A673 (cell line): ENCODE measurements at regions not wholly inside any gene's neighbourhood (a gene's known extent, or its start where the extent isn't known, plus 50 kb on each side); places are given as distances from the start of the nearest gene placed in this dataset.

Experiments used
- EZH2 ChIP-seq: fragments of 200-600 bp; sonication (generic); IDR thresholded peaks from 2 replicates; pipeline ENCODE4 v1.6.1; 2017; ENCODE audit warnings: borderline replicate concordance, low read depth, mild to moderate bottlenecking, mixed read lengths, antibody characterized with exemption, low read length; ENCODE audit not compliant: poor library complexity, severe bottlenecking
- TF ChIP-seq, protein P1 (sequence below): fragments of 300-800, 200-600 bp; sonication (generic); conservative IDR thresholded peaks from 2 replicates; pipeline ENCODE4 v1.5.1; 2017; ENCODE audit warnings: low read depth, mild to moderate bottlenecking, antibody characterized with exemption, low read length, moderate library complexity, mixed read lengths

DNA sequence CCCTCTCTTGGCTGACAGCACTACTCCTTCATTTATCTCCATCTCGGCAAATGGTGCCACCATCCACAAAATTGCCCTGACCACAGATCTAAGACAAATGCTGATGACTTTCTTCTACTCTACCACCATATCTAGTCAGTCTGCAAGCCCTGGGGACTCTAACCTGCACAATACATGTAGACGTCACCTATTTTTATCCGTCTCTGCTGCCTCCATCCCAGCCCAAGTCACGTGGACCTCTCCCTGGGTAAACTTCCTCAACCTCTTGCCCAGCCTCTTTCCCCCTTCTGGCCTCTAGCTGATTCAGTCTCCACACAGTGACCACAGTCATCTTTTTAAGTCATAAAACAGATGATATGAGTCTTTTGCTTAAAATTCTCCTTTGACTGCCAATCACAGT is 1203.0 kb downstream of the AACS start:
- TF ChIP-seq, protein P1, sequence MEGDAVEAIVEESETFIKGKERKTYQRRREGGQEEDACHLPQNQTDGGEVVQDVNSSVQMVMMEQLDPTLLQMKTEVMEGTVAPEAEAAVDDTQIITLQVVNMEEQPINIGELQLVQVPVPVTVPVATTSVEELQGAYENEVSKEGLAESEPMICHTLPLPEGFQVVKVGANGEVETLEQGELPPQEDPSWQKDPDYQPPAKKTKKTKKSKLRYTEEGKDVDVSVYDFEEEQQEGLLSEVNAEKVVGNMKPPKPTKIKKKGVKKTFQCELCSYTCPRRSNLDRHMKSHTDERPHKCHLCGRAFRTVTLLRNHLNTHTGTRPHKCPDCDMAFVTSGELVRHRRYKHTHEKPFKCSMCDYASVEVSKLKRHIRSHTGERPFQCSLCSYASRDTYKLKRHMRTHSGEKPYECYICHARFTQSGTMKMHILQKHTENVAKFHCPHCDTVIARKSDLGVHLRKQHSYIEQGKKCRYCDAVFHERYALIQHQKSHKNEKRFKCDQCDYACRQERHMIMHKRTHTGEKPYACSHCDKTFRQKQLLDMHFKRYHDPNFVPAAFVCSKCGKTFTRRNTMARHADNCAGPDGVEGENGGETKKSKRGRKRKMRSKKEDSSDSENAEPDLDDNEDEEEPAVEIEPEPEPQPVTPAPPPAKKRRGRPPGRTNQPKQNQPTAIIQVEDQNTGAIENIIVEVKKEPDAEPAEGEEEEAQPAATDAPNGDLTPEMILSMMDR = no peak
- TF ChIP-seq EZH2 = no peak
